HEK293 (cell line): ENCODE measurements at regions not wholly inside any gene's neighbourhood (a gene's known extent, or its start where the extent isn't known, plus 50 kb on each side); places are given as distances from the start of the nearest gene placed in this dataset.

Experiments used
- CTCF ChIA-PET: fragments of 350-600 bp; formaldehyde crosslinking; extraction: SDS; loops from one replicate; lab custom pipeline; 2021; ENCODE audit warnings: antibody characterized with exemption; lab: Yijun Ruan, JAX
- POLR2A ChIA-PET: fragments of 300-600 bp; formaldehyde crosslinking; extraction: SDS; loops from one replicate; lab custom pipeline; 2020; ENCODE audit warnings: antibody characterized with exemption, inconsistent platforms; lab: Yijun Ruan, JAX
- H3K27ac ChIP-seq: fragments of 200-500 bp; sonication (Bioruptor generic); 2 replicates; pipeline ENCODE4 v1.5.1; 2014; ENCODE audit warnings: low read depth, low read length, control low read depth, inconsistent platforms; ENCODE audit errors: extremely low read depth
- H3K36me3 ChIP-seq, 2 experiments: fragments of 200-500 bp in 1 of 2; sonication (Bioruptor generic) in 1 of 2; 1 replicate in 1 of 2; 2 replicates in 1 of 2; pipeline ENCODE4 v1.5.1; 2014 to 2017; ENCODE audit warnings: inconsistent platforms in 2 of 2, low read length in 2 of 2; ENCODE audit not compliant: control insufficient read depth in 2 of 2, insufficient read depth in 1 of 2
- H3K4me1 ChIP-seq: fragments of 200-500 bp; sonication (Bioruptor generic); 2 replicates; pipeline ENCODE4 v1.5.1; 2014; ENCODE audit warnings: mild to moderate bottlenecking, low read length, inconsistent platforms; ENCODE audit not compliant: control insufficient read depth, insufficient read depth
- H3K4me3 ChIP-seq: 2 replicates; pipeline ENCODE4 v1.5.1; 2011; ENCODE audit warnings: low read depth, mild to moderate bottlenecking, control low read depth, low read length, moderate library complexity
- H3K9me3 ChIP-seq: fragments of 200-500 bp; sonication (Bioruptor generic); 2 replicates; pipeline ENCODE4 v1.5.1; 2014; ENCODE audit warnings: low read depth, low read length, inconsistent platforms; ENCODE audit not compliant: control insufficient read depth, insufficient read depth
- BCL11A ChIP-seq: fragments of 450-650 bp; formaldehyde crosslinking; IDR thresholded peaks from 2 replicates; pipeline ENCODE4 v1.5.1; 2016; ENCODE audit warnings: low read depth, missing biosample characterization, missing genetic modification characterization
- EGR2 ChIP-seq: fragments of 450-650 bp; formaldehyde crosslinking; IDR thresholded peaks from 2 replicates; pipeline ENCODE4 v1.5.1; 2016; ENCODE audit warnings: low read depth, missing biosample characterization, missing genetic modification characterization
- HOXC10 ChIP-seq: sonication (generic); formaldehyde crosslinking; IDR thresholded peaks from 2 replicates; pipeline ENCODE4 v1.8.1; 2023; ENCODE audit warnings: mild to moderate bottlenecking, missing genetic modification reagents
- PRDM4 ChIP-seq: fragments of 450-650 bp; formaldehyde crosslinking; IDR thresholded peaks from 2 replicates; pipeline ENCODE4 v1.5.1; 2017; ENCODE audit warnings: missing biosample characterization, missing genetic modification characterization
- RBAK ChIP-seq: fragments of 450-650 bp; formaldehyde crosslinking; IDR thresholded peaks from 2 replicates; pipeline ENCODE4 v1.5.1; 2016; ENCODE audit warnings: missing biosample characterization, missing genetic modification characterization
- ZBTB1 ChIP-seq: fragments of 450-650 bp; formaldehyde crosslinking; IDR thresholded peaks from 2 replicates; pipeline ENCODE4 v1.5.1; 2016; ENCODE audit warnings: missing biosample characterization, missing genetic modification characterization
- ZNF121 ChIP-seq: fragments of 450-650 bp; formaldehyde crosslinking; IDR thresholded peaks from 2 replicates; pipeline ENCODE4 v1.5.1; 2016; ENCODE audit warnings: missing biosample characterization, missing genetic modification characterization
- ZNF184 ChIP-seq: fragments of 450-650 bp; IDR thresholded peaks from 2 replicates; pipeline ENCODE4 v1.5.1; 2018; ENCODE audit warnings: missing biosample characterization, mild to moderate bottlenecking, missing genetic modification characterization
- ZNF202 ChIP-seq: fragments of 450-650 bp; formaldehyde crosslinking; IDR thresholded peaks from 2 replicates; pipeline ENCODE4 v1.5.1; 2016; ENCODE audit warnings: missing biosample characterization, missing genetic modification characterization, borderline replicate concordance
- ZNF24 ChIP-seq: fragments of 450-650 bp; formaldehyde crosslinking; IDR thresholded peaks from 2 replicates; pipeline ENCODE4 v1.5.1; 2016; ENCODE audit warnings: missing biosample characterization, missing genetic modification characterization
- ZNF302 ChIP-seq: fragments of 450-650 bp; formaldehyde crosslinking; IDR thresholded peaks from 2 replicates; pipeline ENCODE4 v1.5.1; 2016; ENCODE audit warnings: missing biosample characterization, missing genetic modification characterization, low read depth
- ZNF394 ChIP-seq: fragments of 450-650 bp; formaldehyde crosslinking; IDR thresholded peaks from 2 replicates; pipeline ENCODE4 v1.5.1; 2016; ENCODE audit warnings: missing biosample characterization, missing genetic modification characterization, mild to moderate bottlenecking, moderate library complexity, borderline replicate concordance
- ZNF398 ChIP-seq: fragments of 450-650 bp; formaldehyde crosslinking; IDR thresholded peaks from 2 replicates; pipeline ENCODE4 v1.5.1; 2017; ENCODE audit warnings: missing biosample characterization, missing genetic modification characterization
- ZNF501 ChIP-seq: fragments of 450-650 bp; formaldehyde crosslinking; IDR thresholded peaks from 2 replicates; pipeline ENCODE4 v1.5.1; 2016; ENCODE audit warnings: missing biosample characterization, missing genetic modification characterization
- ZNF530 ChIP-seq: fragments of 450-650 bp; formaldehyde crosslinking; IDR thresholded peaks from 2 replicates; pipeline ENCODE4 v1.5.1; 2016; ENCODE audit warnings: low read depth, missing biosample characterization, missing genetic modification characterization
- ZNF571 ChIP-seq: fragments of 450-650 bp; formaldehyde crosslinking; IDR thresholded peaks from 2 replicates; pipeline ENCODE4 v1.5.0; 2017; ENCODE audit warnings: missing biosample characterization, missing genetic modification characterization
- ZNF585B ChIP-seq: fragments of 450-650 bp; formaldehyde crosslinking; IDR thresholded peaks from 2 replicates; pipeline ENCODE4 v1.5.1; 2016; ENCODE audit warnings: missing biosample characterization, missing genetic modification characterization
- ZNF623 ChIP-seq: fragments of 450-650 bp; formaldehyde crosslinking; IDR thresholded peaks from 2 replicates; pipeline ENCODE4 v1.5.1; 2016; ENCODE audit warnings: missing biosample characterization, missing genetic modification characterization
- TF ChIP-seq, protein P1 (sequence below): fragments of 450-650 bp; formaldehyde crosslinking; IDR thresholded peaks from 2 replicates; pipeline ENCODE4 v1.5.1; 2016; ENCODE audit warnings: missing biosample characterization, missing genetic modification characterization

GRCh38 chr3:83251490-83251889 lies 1490.0 kb upstream of the GBE1 start:
- Histone ChIP-seq H3K36me3 (no peaks in the 10 kb centered on the region), H3K9me3 (no peaks in the 10 kb centered on the region), H3K4me3 (no peak overlapping the region), H3K27ac (no peak overlapping the region), H3K4me1 (no peaks in the 10 kb centered on the region)
- ChIA-PET POLR2A (no interaction called here), CTCF (no interaction called here)
- TF ChIP-seq EGR2 (tag by site-specific recombination) = no peak
- no peak for TF ChIP-seq ZNF530 (tag by site-specific recombination)
- TF ChIP-seq ZNF24 (tag by site-specific recombination) = no peak
- no peak for TF ChIP-seq ZNF302 (tag by site-specific recombination)
- no peak for TF ChIP-seq ZNF121 (tag by site-specific recombination)
- TF ChIP-seq ZNF501 (tag by site-specific recombination) = no peak
- TF ChIP-seq ZNF398 = no peak
- TF ChIP-seq ZNF184 (tag by site-specific recombination) = no peak
- TF ChIP-seq ZBTB1 (tag by site-specific recombination) = no peak
- TF ChIP-seq ZNF202 = no peak
- TF ChIP-seq ZNF394 (tag by site-specific recombination) = no peak
- no peak for TF ChIP-seq BCL11A (tag by site-specific recombination)
- TF ChIP-seq, all 188 proteins: peak for 0

DNA sequence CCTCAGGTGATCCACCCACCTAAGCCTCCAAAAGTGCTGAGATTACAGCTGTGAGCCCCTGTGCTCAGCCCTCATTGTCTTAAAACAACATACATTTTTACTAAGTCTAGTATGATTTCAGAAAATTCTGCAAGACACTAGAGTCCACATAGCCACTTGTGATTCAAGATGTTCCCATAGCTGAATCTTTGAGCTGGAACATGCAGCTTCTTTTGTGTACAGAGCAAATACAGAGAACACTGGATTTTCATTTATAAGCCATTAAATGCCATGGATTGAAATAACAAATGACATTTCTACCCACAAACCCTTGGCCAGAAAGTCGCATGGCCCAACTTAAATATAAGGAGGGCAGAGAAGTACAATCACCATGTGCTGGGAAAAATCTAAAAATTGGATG lies 1489.2 kb upstream of the GBE1 start:
- ChIA-PET CTCF (no interaction called here), POLR2A (no interaction called here)
- Histone ChIP-seq H3K27ac (no peak overlapping the region), H3K36me3 (no peaks in the 10 kb centered on the region), H3K4me1 (no peaks in the 10 kb centered on the region), H3K4me3 (no peak overlapping the region), H3K9me3 (no peaks in the 10 kb centered on the region)
- TF ChIP-seq PRDM4 (tag by site-specific recombination) (no peak), RBAK (tag by site-specific recombination) (no peak), HOXC10 (CRISPR knock-in tag) (no peak)

- TF ChIP-seq EGR2 (tag by site-specific recombination) (no peak), ZNF623 (no peak), ZNF585B (tag by site-specific recombination) (no peak), ZNF571 (tag by site-specific recombination) (no peak)
- TF ChIP-seq, protein P1, sequence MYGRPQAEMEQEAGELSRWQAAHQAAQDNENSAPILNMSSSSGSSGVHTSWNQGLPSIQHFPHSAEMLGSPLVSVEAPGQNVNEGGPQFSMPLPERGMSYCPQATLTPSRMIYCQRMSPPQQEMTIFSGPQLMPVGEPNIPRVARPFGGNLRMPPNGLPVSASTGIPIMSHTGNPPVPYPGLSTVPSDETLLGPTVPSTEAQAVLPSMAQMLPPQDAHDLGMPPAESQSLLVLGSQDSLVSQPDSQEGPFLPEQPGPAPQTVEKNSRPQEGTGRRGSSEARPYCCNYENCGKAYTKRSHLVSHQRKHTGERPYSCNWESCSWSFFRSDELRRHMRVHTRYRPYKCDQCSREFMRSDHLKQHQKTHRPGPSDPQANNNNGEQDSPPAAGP = no peak
- Histone ChIP-seq H3K36me3 (no peaks in the 10 kb centered on the region), H3K4me1 (no peaks in the 10 kb centered on the region), H3K9me3 (no peaks in the 10 kb centered on the region), H3K27ac (no peak overlapping the region), H3K4me3 (no peak overlapping the region)
- POLR2A ChIA-PET = no interaction called here
- CTCF ChIA-PET = no interaction called here
These were observed 1487.0 kb upstream of the GBE1 start for GRCh38 chr3:83248454-83248853.
